ENCODE measurements at regions not wholly inside any gene's neighbourhood (a gene's known extent, or its start where the extent isn't known, plus 50 kb on each side); places are given as distances from the start of the nearest gene placed in this dataset.

GRCh38 chr7:131249483-131249882, 78.2 kb upstream of the MKLN1 start:
- Histone ChIP-seq H3K27me3 (no peaks in the 10 kb centered on the region), H3K9me3 (peaks cover under 1% of the 10 kb centered on the region; the same call in 1 of the 2 replicates), H3K36me3 (no peaks in the 10 kb centered on the region), H3K4me2 (no peak overlapping the region), H3K9ac (no peak overlapping the region), H4K20me1 (no peaks in the 10 kb centered on the region), H3K27ac (no peak overlapping the region), H3K4me3 (no peak overlapping the region), H3K4me1 (no peaks in the 10 kb centered on the region)
- no peak for TF ChIP-seq Cebpa-rat (IDR thresholded peaks at IDR 0.05)

GRCh38 chr7:131250331-131250730, 77.3 kb upstream of the MKLN1 start:
- no peak for TF ChIP-seq Cebpa-rat (IDR thresholded peaks at IDR 0.05)
- no peaks in the 10 kb centered on the region for H4K20me1 ChIP-seq

GRCh38 chr7:131251371-131251770, 76.3 kb upstream of the MKLN1 start:
- no peak overlapping the region for H3K4me3 ChIP-seq
- H3K9me3 ChIP-seq = peaks cover 12% of the 10 kb centered on the region
- no peaks in the 10 kb centered on the region for H4K20me1 ChIP-seq
- H3K9ac ChIP-seq = no peak overlapping the region
- H3K27ac ChIP-seq = no peak overlapping the region
- no peaks in the 10 kb centered on the region for H3K4me1 ChIP-seq
- H3K36me3 ChIP-seq = no peaks in the 10 kb centered on the region
- H3K27me3 ChIP-seq = no peaks in the 10 kb centered on the region
- TF ChIP-seq Cebpa-rat (IDR thresholded peaks at IDR 0.05) = no peak
- H3K4me2 ChIP-seq = no peak overlapping the region

More at GRCh38 chr7:131250331-131250730, 77.3 kb upstream of the MKLN1 start:
- Histone ChIP-seq H3K27me3 (no peaks in the 10 kb centered on the region), H3K4me3 (no peak overlapping the region), H3K4me2 (no peak overlapping the region), H3K27ac (no peak overlapping the region), H3K9ac (no peak overlapping the region), H3K9me3 (peaks cover 9% of the 10 kb centered on the region), H3K4me1 (no peaks in the 10 kb centered on the region), H3K36me3 (no peaks in the 10 kb centered on the region)

GRCh38 chr7:131252976-131253375, 74.7 kb upstream of the MKLN1 start:
- H3K4me1 ChIP-seq = no peaks in the 10 kb centered on the region
- H3K36me3 ChIP-seq = no peaks in the 10 kb centered on the region
- peaks cover 12% of the 10 kb centered on the region for H3K9me3 ChIP-seq
- no peak overlapping the region for H3K4me2 ChIP-seq
- H3K9ac ChIP-seq = no peak overlapping the region
- no peak overlapping the region for H3K27ac ChIP-seq
- no peak overlapping the region for H3K4me3 ChIP-seq
- H4K20me1 ChIP-seq = no peaks in the 10 kb centered on the region
- no peak for TF ChIP-seq Cebpa-rat (IDR thresholded peaks at IDR 0.05)
- no peaks in the 10 kb centered on the region for H3K27me3 ChIP-seq

GRCh38 chr7:131254211-131254610, 73.5 kb upstream of the MKLN1 start:
- Histone ChIP-seq H3K4me3 (no peak overlapping the region), H3K36me3 (no peaks in the 10 kb centered on the region), H3K27me3 (no peaks in the 10 kb centered on the region), H3K27ac (no peak overlapping the region), H3K9me3 (peaks cover 12% of the 10 kb centered on the region), H3K4me2 (no peak overlapping the region), H3K4me1 (no peaks in the 10 kb centered on the region), H4K20me1 (no peaks in the 10 kb centered on the region), H3K9ac (no peak overlapping the region)
- TF ChIP-seq Cebpa-rat (IDR thresholded peaks at IDR 0.05) = no peak

GRCh38 chr7:131255242-131255641, 72.4 kb upstream of the MKLN1 start:
- peaks cover 12% of the 10 kb centered on the region for H3K9me3 ChIP-seq
- H3K27me3 ChIP-seq = no peaks in the 10 kb centered on the region
- H4K20me1 ChIP-seq = no peaks in the 10 kb centered on the region
- H3K4me1 ChIP-seq = no peaks in the 10 kb centered on the region
- H3K36me3 ChIP-seq = no peaks in the 10 kb centered on the region
- H3K9ac ChIP-seq = no peak overlapping the region
- no peak overlapping the region for H3K4me3 ChIP-seq
- no peak for TF ChIP-seq Cebpa-rat (IDR thresholded peaks at IDR 0.05)
- H3K4me2 ChIP-seq = no peak overlapping the region
- H3K27ac ChIP-seq = no peak overlapping the region

- no peaks in the 10 kb centered on the region for H3K9me3 ChIP-seq
- no peak for TF ChIP-seq Cebpa-rat (IDR thresholded peaks at IDR 0.05)
- H3K27me3 ChIP-seq = no peaks in the 10 kb centered on the region
- H3K27ac ChIP-seq = no peak overlapping the region
- no peaks in the 10 kb centered on the region for H4K20me1 ChIP-seq
- H3K4me2 ChIP-seq = no peak overlapping the region
- H3K4me1 ChIP-seq = peaks cover 8% of the 10 kb centered on the region; the same call in 1 of the 2 replicates
- H3K4me3 ChIP-seq = no peak overlapping the region
- no peaks in the 10 kb centered on the region for H3K36me3 ChIP-seq
- no peak overlapping the region for H3K9ac ChIP-seq
Measured at GRCh38 chr7:131261476-131261994, 66.1 kb upstream of the MKLN1 start.

- Histone ChIP-seq H3K9ac (no peak overlapping the region), H4K20me1 (no peaks in the 10 kb centered on the region), H3K4me3 (no peak overlapping the region), H3K27me3 (no peaks in the 10 kb centered on the region), H3K27ac (no peak overlapping the region), H3K4me1 (peaks cover 8% of the 10 kb centered on the region; the same call in 1 of the 2 replicates), H3K36me3 (no peaks in the 10 kb centered on the region), H3K9me3 (no peaks in the 10 kb centered on the region), H3K4me2 (no peak overlapping the region; the same call in 1 of the 2 replicates)
- no peak for TF ChIP-seq Cebpa-rat (IDR thresholded peaks at IDR 0.05)
Measured at GRCh38 chr7:131265227-131265626, 62.4 kb upstream of the MKLN1 start.

GRCh38 chr7:131267631-131268030, 60.0 kb upstream of the MKLN1 start:
- Histone ChIP-seq H3K4me2 (no peak overlapping the region), H3K9ac (no peak overlapping the region), H3K36me3 (no peaks in the 10 kb centered on the region), H3K9me3 (no peaks in the 10 kb centered on the region), H3K4me1 (peaks cover 8% of the 10 kb centered on the region; the same call in 1 of the 2 replicates), H4K20me1 (no peaks in the 10 kb centered on the region), H3K4me3 (no peak overlapping the region), H3K27me3 (no peaks in the 10 kb centered on the region), H3K27ac (no peak overlapping the region)
- no peak for TF ChIP-seq Cebpa-rat (IDR thresholded peaks at IDR 0.05)

- Histone ChIP-seq H3K27ac (no peak overlapping the region), H3K36me3 (no peaks in the 10 kb centered on the region), H3K27me3 (no peaks in the 10 kb centered on the region), H3K4me3 (no peak overlapping the region), H3K4me2 (no peak overlapping the region), H3K4me1 (peaks cover 8% of the 10 kb centered on the region; the same call in 1 of the 2 replicates), H4K20me1 (no peaks in the 10 kb centered on the region), H3K9me3 (no peaks in the 10 kb centered on the region), H3K9ac (no peak overlapping the region)
- TF ChIP-seq Cebpa-rat (IDR thresholded peaks at IDR 0.05) = no peak
Measured at GRCh38 chr7:131268906-131269305, 58.8 kb upstream of the MKLN1 start.

GRCh38 chr7:131272086-131272485, 55.6 kb upstream of the MKLN1 start:
- no peak for TF ChIP-seq Cebpa-rat (IDR thresholded peaks at IDR 0.05)
- no peak overlapping the region for H3K4me2 ChIP-seq
- H3K9ac ChIP-seq = no peak overlapping the region
- H3K27ac ChIP-seq = no peak overlapping the region
- no peaks in the 10 kb centered on the region for H3K27me3 ChIP-seq
- no peaks in the 10 kb centered on the region for H3K4me1 ChIP-seq
- H3K9me3 ChIP-seq = no peaks in the 10 kb centered on the region
- no peak overlapping the region for H3K4me3 ChIP-seq
- no peaks in the 10 kb centered on the region for H3K36me3 ChIP-seq
- no peaks in the 10 kb centered on the region for H4K20me1 ChIP-seq
